Neural crest cell (in vitro differentiated cells): ENCODE measurements at regions not wholly inside any gene's neighbourhood (a gene's known extent, or its start where the extent isn't known, plus 50 kb on each side); places are given as distances from the start of the nearest gene placed in this dataset.
"Not testable (repeated sequence)": the region's sequence is repeated elsewhere in the genome, so short reads cannot be mapped to it uniquely, and the experiment has no call there.

ENCODE experiments used
- DNase-seq: peaks from one replicate; pipeline ENCODE4 v3.0.0; 2021; ENCODE audit warnings: low read depth, mixed read lengths, low spot score
- H3K27ac Mint-ChIP-seq: one replicate; pipeline ENCODE4 v1.8.0; 2021; ENCODE audit warnings: mild to moderate bottlenecking, mixed read lengths; ENCODE audit not compliant: unreplicated experiment
- H3K27me3 Mint-ChIP-seq: 2 replicates; pipeline ENCODE4 v1.8.0; 2021; ENCODE audit warnings: low read depth, mild to moderate bottlenecking, mixed read lengths
- H3K36me3 Mint-ChIP-seq: 2 replicates; pipeline ENCODE4 v1.8.0; 2021; ENCODE audit warnings: low read depth, mild to moderate bottlenecking, mixed read lengths
- H3K4me1 Mint-ChIP-seq: 2 replicates; pipeline ENCODE4 v1.8.0; 2021; ENCODE audit warnings: mixed read lengths
- H3K4me3 Mint-ChIP-seq: one replicate; pipeline ENCODE4 v1.8.0; 2021; ENCODE audit warnings: mild to moderate bottlenecking, mixed read lengths
- H3K9me3 Mint-ChIP-seq: 2 replicates; pipeline ENCODE4 v1.8.0; 2021; ENCODE audit warnings: mixed read lengths
- CTCF ChIP-seq: fragments of 200-600 bp; sonication (generic); conservative IDR thresholded peaks from 2 replicates; pipeline ENCODE4 v1.5.0; 2021; ENCODE audit warnings: antibody characterized with exemption, mild to moderate bottlenecking

- peaks cover 4% of the 10 kb centered on the region for H3K9me3 Mint-ChIP-seq
- no peaks in the 10 kb centered on the region for H3K27me3 Mint-ChIP-seq
- no peak overlapping the region for H3K27ac Mint-ChIP-seq
- H3K4me3 Mint-ChIP-seq, result no peak overlapping the region
- TF ChIP-seq CTCF, result no peak
- DNase-seq, result no peak
- H3K4me1 Mint-ChIP-seq, result peaks cover 16% of the 10 kb centered on the region
- H3K36me3 Mint-ChIP-seq, result no peaks in the 10 kb centered on the region
Measured at GRCh38 chr18:40157120-40157519, 1797.9 kb upstream of the PIK3C3 start.

- Mint-ChIP-seq H3K27ac (peak overlapping the region; percentile 7), H3K27me3 (no peaks in the 10 kb centered on the region), H3K4me1 (peaks cover 9% of the 10 kb centered on the region), H3K4me3 (no peak overlapping the region), H3K36me3 (no peaks in the 10 kb centered on the region), H3K9me3 (peaks cover 4% of the 10 kb centered on the region)
- no peak for TF ChIP-seq CTCF
- DNase-seq, result no peak
Measured at GRCh38 chr18:40152859-40153258, 1802.2 kb upstream of the PIK3C3 start.

- Mint-ChIP-seq H3K4me3 (no peak overlapping the region), H3K4me1 (peaks cover 9% of the 10 kb centered on the region), H3K27ac (no peak overlapping the region), H3K36me3 (no peaks in the 10 kb centered on the region), H3K27me3 (no peaks in the 10 kb centered on the region), H3K9me3 (no peaks in the 10 kb centered on the region)
- DNase-seq, result no peak
- TF ChIP-seq CTCF, result no peak
Measured at GRCh38 chr18:40148960-40149359, 1806.1 kb upstream of the PIK3C3 start.

GRCh38 chr18:40133253-40133652 is 1821.8 kb upstream of the PIK3C3 start:
- no peaks in the 10 kb centered on the region for H3K27me3 Mint-ChIP-seq
- no peak overlapping the region for H3K4me3 Mint-ChIP-seq
- H3K9me3 Mint-ChIP-seq, result peaks cover 6% of the 10 kb centered on the region
- TF ChIP-seq CTCF, result no peak
- DNase-seq, result no peak
- H3K36me3 Mint-ChIP-seq, result peaks cover 2% of the 10 kb centered on the region
- no peak overlapping the region for H3K27ac Mint-ChIP-seq
- H3K4me1 Mint-ChIP-seq, result no peaks in the 10 kb centered on the region

GRCh38 chr18:40132438-40132837 is 1822.6 kb upstream of the PIK3C3 start:
- H3K27me3 Mint-ChIP-seq, H3K4me1 Mint-ChIP-seq, H3K27ac Mint-ChIP-seq, H3K36me3 Mint-ChIP-seq, H3K9me3 Mint-ChIP-seq, H3K4me3 Mint-ChIP-seq, DNase-seq: not testable (repeated sequence)

- no peak for TF ChIP-seq CTCF
- H3K4me3 Mint-ChIP-seq, result no peak overlapping the region
- H3K4me1 Mint-ChIP-seq, result peaks cover 5% of the 10 kb centered on the region
- no peaks in the 10 kb centered on the region for H3K27me3 Mint-ChIP-seq
- no peak for DNase-seq
- peaks cover under 1% of the 10 kb centered on the region for H3K36me3 Mint-ChIP-seq
- no peak overlapping the region for H3K27ac Mint-ChIP-seq
- H3K9me3 Mint-ChIP-seq, result no peaks in the 10 kb centered on the region
Measured at GRCh38 chr18:40124107-40124506, 1830.9 kb upstream of the PIK3C3 start.
